ENCODE measurements at regions not wholly inside any gene's neighbourhood (a gene's known extent, or its start where the extent isn't known, plus 50 kb on each side); places are given as distances from the start of the nearest gene placed in this dataset.

GRCh38 chr10:71068861-71069271, 143.5 kb upstream of the UNC5B start:
- TF ChIP-seq, protein P1, sequence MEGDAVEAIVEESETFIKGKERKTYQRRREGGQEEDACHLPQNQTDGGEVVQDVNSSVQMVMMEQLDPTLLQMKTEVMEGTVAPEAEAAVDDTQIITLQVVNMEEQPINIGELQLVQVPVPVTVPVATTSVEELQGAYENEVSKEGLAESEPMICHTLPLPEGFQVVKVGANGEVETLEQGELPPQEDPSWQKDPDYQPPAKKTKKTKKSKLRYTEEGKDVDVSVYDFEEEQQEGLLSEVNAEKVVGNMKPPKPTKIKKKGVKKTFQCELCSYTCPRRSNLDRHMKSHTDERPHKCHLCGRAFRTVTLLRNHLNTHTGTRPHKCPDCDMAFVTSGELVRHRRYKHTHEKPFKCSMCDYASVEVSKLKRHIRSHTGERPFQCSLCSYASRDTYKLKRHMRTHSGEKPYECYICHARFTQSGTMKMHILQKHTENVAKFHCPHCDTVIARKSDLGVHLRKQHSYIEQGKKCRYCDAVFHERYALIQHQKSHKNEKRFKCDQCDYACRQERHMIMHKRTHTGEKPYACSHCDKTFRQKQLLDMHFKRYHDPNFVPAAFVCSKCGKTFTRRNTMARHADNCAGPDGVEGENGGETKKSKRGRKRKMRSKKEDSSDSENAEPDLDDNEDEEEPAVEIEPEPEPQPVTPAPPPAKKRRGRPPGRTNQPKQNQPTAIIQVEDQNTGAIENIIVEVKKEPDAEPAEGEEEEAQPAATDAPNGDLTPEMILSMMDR (IDR thresholded peaks at IDR 0.05): no peak
- TF ChIP-seq EZH2 (IDR thresholded peaks at IDR 0.05): no peak

All from neural progenitor cell (in vitro differentiated cells).